Gastroesophageal sphincter (tissue), 4 donors: ENCODE measurements at regions not wholly inside any gene's neighbourhood (a gene's known extent, or its start where the extent isn't known, plus 50 kb on each side); places are given as distances from the start of the nearest gene placed in this dataset.

Experiments used
- ATAC-seq: fragments of 150-250 bp; one replicate; pipeline ENCODE4 v1.9.1; 2016; ENCODE audit warnings: mild to moderate bottlenecking, moderate library complexity
- H3K27ac ChIP-seq, 4 donors: fragments of 200-600 bp; sonication (generic) in 3 of 4; 1 replicate in 3 of 4; 2 replicates in 1 of 4; pipeline ENCODE4 v1.5.1; 2016 to 2019
- H3K27me3 ChIP-seq: fragments of 200-600 bp; sonication (generic); one replicate; pipeline ENCODE4 v1.5.1; 2019
- H3K36me3 ChIP-seq, 2 donors: fragments of 200-600 bp; sonication (generic); one replicate each; pipeline ENCODE4 v1.5.1; 2019; ENCODE audit warnings: control low read depth in 1 of 2
- H3K4me1 ChIP-seq, 3 donors: fragments of 200-600 bp; sonication (generic); 1 replicate in 2 of 3; 2 replicates in 1 of 3; pipeline ENCODE4 v1.5.1; 2016 to 2019; ENCODE audit warnings: control low read depth in 2 of 3
- H3K4me3 ChIP-seq, 2 donors: fragments of 200-600 bp; sonication (generic); one replicate each; pipeline ENCODE4 v1.5.1; 2019; ENCODE audit warnings: mild to moderate bottlenecking in 1 of 2, moderate library complexity in 1 of 2
- H3K9me3 ChIP-seq, 3 donors: fragments of 200-600 bp; sonication (generic); one replicate each; pipeline ENCODE4 v1.5.1; 2017 to 2019; ENCODE audit warnings: control low read depth in 2 of 3
- EP300 ChIP-seq: sonication (generic); formaldehyde crosslinking; IDR thresholded peaks from one replicate; pipeline ENCODE4 v1.6.1; 2017; ENCODE audit warnings: antibody characterized with exemption, mild to moderate bottlenecking
- POLR2A ChIP-seq, 2 donors: fragments of 450-650 bp; IDR thresholded peaks; one replicate each; pipeline ENCODE4 v1.6.1; 2017; ENCODE audit warnings: antibody characterized with exemption in 2 of 2, mild to moderate bottlenecking in 2 of 2, moderate library complexity in 1 of 2
- POLR2AphosphoS5 ChIP-seq: sonication (generic); formaldehyde crosslinking; IDR thresholded peaks from one replicate; pipeline ENCODE4 v1.6.1; 2017; ENCODE audit warnings: antibody characterized with exemption
- WGBS, 2 donors: methylation state at CpG; one replicate each; pipeline ENCODE4 v1.1.5; 2018; ENCODE audit warnings: low coverage in 1 of 2; 5-methylcytosine and 5-hydroxymethylcytosine counted together
- TF ChIP-seq, protein P1 (sequence below), 4 experiments: fragments of 200-600 bp in 2 of 4; fragments of 450-650 bp in 2 of 4; sonication (generic) in 1 of 4; IDR thresholded peaks; one replicate each; pipeline ENCODE4 v1.5.1; 2017 to 2019; ENCODE audit warnings: antibody characterized with exemption in 4 of 4, mild to moderate bottlenecking in 2 of 4, moderate library complexity in 2 of 4

- no peak for TF ChIP-seq EP300
- TF ChIP-seq, protein P1, sequence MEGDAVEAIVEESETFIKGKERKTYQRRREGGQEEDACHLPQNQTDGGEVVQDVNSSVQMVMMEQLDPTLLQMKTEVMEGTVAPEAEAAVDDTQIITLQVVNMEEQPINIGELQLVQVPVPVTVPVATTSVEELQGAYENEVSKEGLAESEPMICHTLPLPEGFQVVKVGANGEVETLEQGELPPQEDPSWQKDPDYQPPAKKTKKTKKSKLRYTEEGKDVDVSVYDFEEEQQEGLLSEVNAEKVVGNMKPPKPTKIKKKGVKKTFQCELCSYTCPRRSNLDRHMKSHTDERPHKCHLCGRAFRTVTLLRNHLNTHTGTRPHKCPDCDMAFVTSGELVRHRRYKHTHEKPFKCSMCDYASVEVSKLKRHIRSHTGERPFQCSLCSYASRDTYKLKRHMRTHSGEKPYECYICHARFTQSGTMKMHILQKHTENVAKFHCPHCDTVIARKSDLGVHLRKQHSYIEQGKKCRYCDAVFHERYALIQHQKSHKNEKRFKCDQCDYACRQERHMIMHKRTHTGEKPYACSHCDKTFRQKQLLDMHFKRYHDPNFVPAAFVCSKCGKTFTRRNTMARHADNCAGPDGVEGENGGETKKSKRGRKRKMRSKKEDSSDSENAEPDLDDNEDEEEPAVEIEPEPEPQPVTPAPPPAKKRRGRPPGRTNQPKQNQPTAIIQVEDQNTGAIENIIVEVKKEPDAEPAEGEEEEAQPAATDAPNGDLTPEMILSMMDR (IDR thresholded peaks at IDR 0.05): no peak
- no peak for TF ChIP-seq POLR2A (IDR thresholded peaks at IDR 0.05)
- TF ChIP-seq POLR2AphosphoS5: no peak
- H3K36me3 ChIP-seq: no peaks in the 10 kb centered on the region
- 66 to 74% methylated on average over 2 to 3 of the region's 3 CpGs for WGBS, 2 donors
Observed at GRCh38 chr10:58019863-58020537, 247.7 kb downstream of the IPMK start.

GRCh38 chr10:58017719-58018367 is 249.9 kb downstream of the IPMK start:
- H3K27ac ChIP-seq: no peak overlapping the region
- H3K4me3 ChIP-seq: no peak overlapping the region
- H3K27me3 ChIP-seq: no peaks in the 10 kb centered on the region
- WGBS, 2 donors: 77 to 81% methylated on average over 5 of the region's 5 CpGs
- TF ChIP-seq POLR2AphosphoS5 (no peak), EP300 (no peak), POLR2A (IDR thresholded peaks at IDR 0.05) (no peak)
- TF ChIP-seq, protein P1 (IDR thresholded peaks at IDR 0.05): no peak
- H3K36me3 ChIP-seq: no peaks in the 10 kb centered on the region
- ATAC-seq: no peak
- H3K4me1 ChIP-seq: no peaks in the 10 kb centered on the region
- H3K9me3 ChIP-seq: no peaks in the 10 kb centered on the region

More at GRCh38 chr10:58019863-58020537, 247.7 kb downstream of the IPMK start:
- ATAC-seq: no peak
- no peaks in the 10 kb centered on the region for H3K4me1 ChIP-seq
- H3K9me3 ChIP-seq: no peaks in the 10 kb centered on the region
- no peaks in the 10 kb centered on the region for H3K27me3 ChIP-seq
- no peak overlapping the region for H3K4me3 ChIP-seq
- H3K27ac ChIP-seq: no peak overlapping the region

DNA sequence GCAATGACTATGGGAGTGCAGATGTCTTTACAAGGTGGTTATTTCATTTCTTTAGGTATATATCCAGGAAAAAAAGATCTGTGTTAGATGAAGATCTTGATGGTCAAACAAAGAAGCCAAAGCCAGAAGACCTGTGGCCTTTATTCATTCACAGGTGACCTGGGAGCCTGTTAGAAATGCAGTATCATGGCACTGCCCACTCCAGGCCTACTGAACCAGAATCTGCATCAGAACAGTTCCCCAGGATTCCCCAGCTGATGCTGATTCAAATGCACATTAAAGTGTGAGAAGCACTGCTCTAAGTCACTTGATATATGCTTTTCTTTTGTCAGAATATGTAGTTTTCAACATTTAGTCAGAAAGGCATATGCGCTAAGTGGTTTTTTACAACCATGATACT is 251.1 kb downstream of the IPMK start:
- H3K9me3 ChIP-seq: no peaks in the 10 kb centered on the region
- no peaks in the 10 kb centered on the region for H3K27me3 ChIP-seq
- no peak overlapping the region for H3K4me3 ChIP-seq
- WGBS, 2 donors: 100% methylated on average over 1 of the region's 1 CpG
- H3K4me1 ChIP-seq: no peaks in the 10 kb centered on the region
- ATAC-seq: no peak
- no peak overlapping the region for H3K27ac ChIP-seq
- TF ChIP-seq POLR2A (IDR thresholded peaks at IDR 0.05) (no peak), POLR2AphosphoS5 (no peak), EP300 (no peak)
- TF ChIP-seq, protein P1 (IDR thresholded peaks at IDR 0.05): no peak
- no peaks in the 10 kb centered on the region for H3K36me3 ChIP-seq

- Histone ChIP-seq H3K4me3 (no peak overlapping the region), H3K27ac (no peak overlapping the region), H3K36me3 (no peaks in the 10 kb centered on the region), H3K27me3 (no peaks in the 10 kb centered on the region), H3K9me3 (no peaks in the 10 kb centered on the region), H3K4me1 (no peaks in the 10 kb centered on the region)
- no peak for ATAC-seq
- 64 to 82% methylated on average over 1 of the region's 1 CpG for WGBS, 2 donors
- TF ChIP-seq, protein P1 (IDR thresholded peaks at IDR 0.05): no peak
- TF ChIP-seq EP300 (no peak), POLR2A (IDR thresholded peaks at IDR 0.05) (no peak), POLR2AphosphoS5 (no peak)
Observed at GRCh38 chr10:58014436-58014835, 253.3 kb downstream of the IPMK start.

GRCh38 chr10:58013406-58013805 is 254.3 kb downstream of the IPMK start:
- Histone ChIP-seq H3K27ac (no peak overlapping the region), H3K4me3 (no peak overlapping the region), H3K4me1 (no peaks in the 10 kb centered on the region), H3K9me3 (no peaks in the 10 kb centered on the region), H3K27me3 (no peaks in the 10 kb centered on the region), H3K36me3 (no peaks in the 10 kb centered on the region)
- TF ChIP-seq POLR2AphosphoS5: no peak
- TF ChIP-seq POLR2A (IDR thresholded peaks at IDR 0.05): no peak
- TF ChIP-seq, protein P1 (IDR thresholded peaks at IDR 0.05): no peak
- TF ChIP-seq EP300: no peak
- WGBS, 2 donors: 82 to 84% methylated on average over 4 of the region's 4 CpGs
- ATAC-seq: no peak
